Activated T-cell treated with anti-CD3 and anti-CD28 coated beads for 48 hours (primary cell): ENCODE measurements at regions not wholly inside any gene's neighbourhood (a gene's known extent, or its start where the extent isn't known, plus 50 kb on each side); places are given as distances from the start of the nearest gene placed in this dataset.

ENCODE experiments used
- DNase-seq: peaks from one replicate; pipeline ENCODE4 v3.0.0-alpha.2; 2020; ENCODE audit warnings: low read depth

GRCh38 chr11:92869716-92870115 lies 99.7 kb upstream of the MTNR1B start:
- DNase-seq = no peak

- DNase-seq = no peak
These were observed 99.1 kb upstream of the MTNR1B start for GRCh38 chr11:92870196-92870832.

GRCh38 chr11:92873551-92873950 lies 95.9 kb upstream of the MTNR1B start:
- DNase-seq = no peak

GRCh38 chr11:92875473-92875872 lies 94.0 kb upstream of the MTNR1B start:
- no peak for DNase-seq

- DNase-seq = no peak
These were observed 90.4 kb upstream of the MTNR1B start for GRCh38 chr11:92879086-92879485.

GRCh38 chr11:92880381-92880780 lies 89.1 kb upstream of the MTNR1B start:
- no peak for DNase-seq

- no peak for DNase-seq
These were observed 87.5 kb upstream of the MTNR1B start for GRCh38 chr11:92881940-92882450.

GRCh38 chr11:92882828-92883611 lies 86.4 kb upstream of the MTNR1B start:
- DNase-seq = no peak

- DNase-seq = no peak
These were observed 83.9 kb upstream of the MTNR1B start for GRCh38 chr11:92885600-92885999.

GRCh38 chr11:92886243-92886905 lies 83.1 kb upstream of the MTNR1B start:
- peak; percentile 1 for DNase-seq

GRCh38 chr11:92888696-92889095 lies 80.8 kb upstream of the MTNR1B start:
- DNase-seq = no peak

- DNase-seq = no peak
These were observed 78.6 kb upstream of the MTNR1B start for GRCh38 chr11:92890846-92891245.

GRCh38 chr11:92892802-92893684 lies 76.4 kb upstream of the MTNR1B start:
- DNase-seq = no peak

- no peak for DNase-seq
These were observed 75.3 kb upstream of the MTNR1B start for GRCh38 chr11:92894197-92894596.

GRCh38 chr11:92897487-92897886 lies 72.0 kb upstream of the MTNR1B start:
- no peak for DNase-seq

GRCh38 chr11:92902417-92902816 lies 67.0 kb upstream of the MTNR1B start:
- no peak for DNase-seq

- no peak for DNase-seq
These were observed 61.8 kb upstream of the MTNR1B start for GRCh38 chr11:92907671-92908070.

GRCh38 chr11:92909214-92909613 lies 60.2 kb upstream of the MTNR1B start:
- DNase-seq = no peak

- no peak for DNase-seq
These were observed 58.0 kb upstream of the MTNR1B start for GRCh38 chr11:92911478-92911877.

- no peak for DNase-seq
These were observed 53.9 kb upstream of the MTNR1B start for GRCh38 chr11:92915551-92915950.

GRCh38 chr11:92916299-92916698 lies 53.2 kb upstream of the MTNR1B start:
- no peak for DNase-seq

GRCh38 chr11:92917927-92918326 lies 51.5 kb upstream of the MTNR1B start:
- no peak for DNase-seq
